ENCODE measurements at regions not wholly inside any gene's neighbourhood (a gene's known extent, or its start where the extent isn't known, plus 50 kb on each side); places are given as distances from the start of the nearest gene placed in this dataset.

GRCh38 chr5:136814619-136815378 lies 449.5 kb upstream of the TRPC7 start:
- TF ChIP-seq CTCF (IDR thresholded peaks at IDR 0.05; ENCODE audit: low read depth, low read length) (no peak), POLR2A (IDR thresholded peaks at IDR 0.05; ENCODE audit: extremely low read depth, insufficient read length) (no peak)

Measured in NB4 (cell line).